ENCODE measurements at regions not wholly inside any gene's neighbourhood (a gene's known extent, or its start where the extent isn't known, plus 50 kb on each side); places are given as distances from the start of the nearest gene placed in this dataset.

- TF ChIP-seq TARDBP (IDR thresholded peaks at IDR 0.05) (no peak), CLOCK (CRISPR knock-in tag; IDR thresholded peaks at IDR 0.05; ENCODE audit: borderline replicate concordance) (no peak), ZNF146 (CRISPR knock-in tag; IDR thresholded peaks at IDR 0.05; ENCODE audit: unreplicated experiment) (no peak), THAP12 (CRISPR knock-in tag; IDR thresholded peaks at IDR 0.05) (no peak)
Measured at GRCh38 chr2:239826786-239827522, 198.2 kb downstream of the NDUFA10 start.
